GM06990 (cell line): ENCODE measurements at regions not wholly inside any gene's neighbourhood (a gene's known extent, or its start where the extent isn't known, plus 50 kb on each side); places are given as distances from the start of the nearest gene placed in this dataset.

ENCODE experiments used
- DNase-seq: peaks from one replicate; pipeline ENCODE4 v3.0.0-alpha.2; 2011; ENCODE audit not compliant: insufficient read length; ENCODE audit errors: extremely low read depth
- H3K27me3 ChIP-seq: replicated peaks from 2 replicates; pipeline ENCODE4 v1.6.0; 2011; ENCODE audit warnings: low read length; ENCODE audit not compliant: control insufficient read depth, insufficient read depth
- H3K36me3 ChIP-seq: 2 replicates; pipeline ENCODE4 v1.5.1; 2011; ENCODE audit warnings: low read length; ENCODE audit not compliant: control insufficient read depth, insufficient read depth
- H3K4me3 ChIP-seq: replicated peaks from 2 replicates; pipeline ENCODE4 v1.5.1; 2011; ENCODE audit warnings: low read depth, mild to moderate bottlenecking, control low read depth, low read length
- TF ChIP-seq, protein P1 (sequence below): IDR thresholded peaks from 2 replicates; pipeline ENCODE4 v1.5.1; 2011; ENCODE audit warnings: low read length, control low read depth, mild to moderate bottlenecking, inconsistent platforms; ENCODE audit not compliant: insufficient read depth, poor library complexity, severe bottlenecking

DNA sequence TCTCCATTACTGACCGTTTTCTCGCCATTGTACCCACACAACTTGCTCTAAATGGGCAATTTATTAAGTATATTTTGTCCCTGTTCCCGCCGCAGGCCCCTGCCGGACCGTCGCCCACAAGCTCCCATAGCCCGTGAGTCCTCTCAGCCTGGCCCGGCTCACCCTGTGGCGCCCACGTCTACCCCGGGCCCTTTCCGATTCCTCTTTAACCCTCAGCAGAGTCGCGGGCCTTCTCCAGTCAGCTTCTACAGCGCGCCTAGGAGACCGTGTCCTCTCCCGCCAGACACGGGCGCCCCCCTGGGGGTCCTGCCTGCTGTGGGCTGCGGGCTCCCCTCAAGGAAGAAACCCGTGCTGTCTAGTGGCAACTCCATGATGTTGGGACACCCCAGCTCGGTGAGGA lies 57.8 kb upstream of the SPATA31E1 start:
- H3K4me3 ChIP-seq, result no peak overlapping the region
- H3K36me3 ChIP-seq, result no peaks in the 10 kb centered on the region
- H3K27me3 ChIP-seq, result no peaks in the 10 kb centered on the region; the same call in 1 of the 2 replicates
- DNase-seq, result no peak
- TF ChIP-seq, protein P1, sequence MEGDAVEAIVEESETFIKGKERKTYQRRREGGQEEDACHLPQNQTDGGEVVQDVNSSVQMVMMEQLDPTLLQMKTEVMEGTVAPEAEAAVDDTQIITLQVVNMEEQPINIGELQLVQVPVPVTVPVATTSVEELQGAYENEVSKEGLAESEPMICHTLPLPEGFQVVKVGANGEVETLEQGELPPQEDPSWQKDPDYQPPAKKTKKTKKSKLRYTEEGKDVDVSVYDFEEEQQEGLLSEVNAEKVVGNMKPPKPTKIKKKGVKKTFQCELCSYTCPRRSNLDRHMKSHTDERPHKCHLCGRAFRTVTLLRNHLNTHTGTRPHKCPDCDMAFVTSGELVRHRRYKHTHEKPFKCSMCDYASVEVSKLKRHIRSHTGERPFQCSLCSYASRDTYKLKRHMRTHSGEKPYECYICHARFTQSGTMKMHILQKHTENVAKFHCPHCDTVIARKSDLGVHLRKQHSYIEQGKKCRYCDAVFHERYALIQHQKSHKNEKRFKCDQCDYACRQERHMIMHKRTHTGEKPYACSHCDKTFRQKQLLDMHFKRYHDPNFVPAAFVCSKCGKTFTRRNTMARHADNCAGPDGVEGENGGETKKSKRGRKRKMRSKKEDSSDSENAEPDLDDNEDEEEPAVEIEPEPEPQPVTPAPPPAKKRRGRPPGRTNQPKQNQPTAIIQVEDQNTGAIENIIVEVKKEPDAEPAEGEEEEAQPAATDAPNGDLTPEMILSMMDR, result no peak

- DNase-seq, result no peak
- TF ChIP-seq, protein P1, result no peak
- no peaks in the 10 kb centered on the region; the same call in 1 of the 2 replicates for H3K27me3 ChIP-seq
- no peak overlapping the region for H3K4me3 ChIP-seq
- H3K36me3 ChIP-seq, result no peaks in the 10 kb centered on the region
Observed at GRCh38 chr9:87826331-87826730, 56.3 kb upstream of the SPATA31E1 start.

DNA sequence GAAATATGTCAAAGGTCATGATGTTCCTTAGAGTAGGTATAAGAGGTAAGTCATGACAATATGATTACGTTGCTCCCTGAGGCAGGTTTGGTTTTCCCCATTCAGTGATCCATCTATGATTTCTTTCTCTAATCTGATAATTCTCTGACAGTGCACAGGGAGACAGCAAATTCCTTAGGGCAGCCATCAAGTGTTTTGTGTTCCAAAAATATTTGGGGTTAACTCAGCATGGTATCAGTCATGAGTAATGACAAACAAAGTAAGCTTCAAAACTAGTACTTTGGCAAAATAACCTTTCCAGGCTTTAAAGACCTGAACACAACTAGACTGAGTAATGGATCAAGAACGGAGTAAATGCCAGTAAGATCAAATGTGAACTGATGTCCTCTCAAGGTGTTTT lies 55.3 kb upstream of the SPATA31E1 start:
- no peaks in the 10 kb centered on the region for H3K36me3 ChIP-seq

GRCh38 chr9:87829756-87830155 lies 52.9 kb upstream of the SPATA31E1 start:
- H3K36me3 ChIP-seq, result no peaks in the 10 kb centered on the region
- TF ChIP-seq, protein P1, result no peak
- DNase-seq, result no peak

More for the DNA sequence above, 55.3 kb upstream of the SPATA31E1 start:
- Histone ChIP-seq H3K4me3 (no peak overlapping the region), H3K27me3 (no peaks in the 10 kb centered on the region; the same call in 1 of the 2 replicates)
- no peak for DNase-seq
- TF ChIP-seq, protein P1, result no peak

GRCh38 chr9:87830446-87830845 lies 52.2 kb upstream of the SPATA31E1 start:
- DNase-seq, result no peak
- Histone ChIP-seq H3K27me3 (no peaks in the 10 kb centered on the region; the same call in 1 of the 2 replicates), H3K4me3 (no peak overlapping the region), H3K36me3 (no peaks in the 10 kb centered on the region)
- TF ChIP-seq, protein P1, result no peak

More at GRCh38 chr9:87829756-87830155, 52.9 kb upstream of the SPATA31E1 start:
- Histone ChIP-seq H3K27me3 (no peaks in the 10 kb centered on the region; the same call in 1 of the 2 replicates), H3K4me3 (no peak overlapping the region)

DNA sequence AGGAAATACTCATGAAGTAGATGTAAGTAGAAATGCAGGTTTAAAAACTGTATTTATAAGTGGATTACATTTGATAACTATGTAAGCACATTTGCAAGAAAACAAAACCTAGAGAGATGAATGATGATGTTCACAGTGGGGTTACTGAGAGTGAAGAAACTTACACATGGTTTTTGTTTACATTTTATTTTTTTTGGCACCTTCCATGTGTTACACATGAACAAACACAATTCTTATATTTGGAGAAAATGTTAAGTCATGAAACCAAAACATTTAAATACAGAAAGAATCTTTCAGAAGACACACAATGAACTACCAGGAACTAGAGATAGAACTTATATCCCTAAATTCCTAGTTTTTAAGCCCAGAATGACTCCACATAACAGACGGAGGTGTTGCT lies 51.5 kb upstream of the SPATA31E1 start:
- Histone ChIP-seq H3K36me3 (no peaks in the 10 kb centered on the region), H3K4me3 (no peak overlapping the region), H3K27me3 (no peaks in the 10 kb centered on the region; the same call in 1 of the 2 replicates)
- no peak for DNase-seq
- TF ChIP-seq, protein P1, result no peak
